ENCODE measurements at regions not wholly inside any gene's neighbourhood (a gene's known extent, or its start where the extent isn't known, plus 50 kb on each side); places are given as distances from the start of the nearest gene placed in this dataset.

- no peak for TF ChIP-seq EZH2phosphoT487 (IDR thresholded peaks at IDR 0.05)
- TF ChIP-seq CTCF (IDR thresholded peaks at IDR 0.05): no peak
- TF ChIP-seq EZH2 (IDR thresholded peaks at IDR 0.05): no peak
These were observed 269.9 kb upstream of the FERD3L start for GRCh38 chr7:19415123-19415522.
